GM21528 (cell line): ENCODE measurements at regions not wholly inside any gene's neighbourhood (a gene's known extent, or its start where the extent isn't known, plus 50 kb on each side); places are given as distances from the start of the nearest gene placed in this dataset.
A peak's percentile ranks its signal among the peaks of the same experiment; 100 is the strongest.

Experiments
- ATAC-seq: cut with Tn5 transposase; IDR thresholded peaks from one replicate; pipeline ENCODE4 v1.9.1; 2021; ENCODE audit warnings: mild to moderate bottlenecking, moderate library complexity; ENCODE audit not compliant: unreplicated experiment, low FRiP score

DNA sequence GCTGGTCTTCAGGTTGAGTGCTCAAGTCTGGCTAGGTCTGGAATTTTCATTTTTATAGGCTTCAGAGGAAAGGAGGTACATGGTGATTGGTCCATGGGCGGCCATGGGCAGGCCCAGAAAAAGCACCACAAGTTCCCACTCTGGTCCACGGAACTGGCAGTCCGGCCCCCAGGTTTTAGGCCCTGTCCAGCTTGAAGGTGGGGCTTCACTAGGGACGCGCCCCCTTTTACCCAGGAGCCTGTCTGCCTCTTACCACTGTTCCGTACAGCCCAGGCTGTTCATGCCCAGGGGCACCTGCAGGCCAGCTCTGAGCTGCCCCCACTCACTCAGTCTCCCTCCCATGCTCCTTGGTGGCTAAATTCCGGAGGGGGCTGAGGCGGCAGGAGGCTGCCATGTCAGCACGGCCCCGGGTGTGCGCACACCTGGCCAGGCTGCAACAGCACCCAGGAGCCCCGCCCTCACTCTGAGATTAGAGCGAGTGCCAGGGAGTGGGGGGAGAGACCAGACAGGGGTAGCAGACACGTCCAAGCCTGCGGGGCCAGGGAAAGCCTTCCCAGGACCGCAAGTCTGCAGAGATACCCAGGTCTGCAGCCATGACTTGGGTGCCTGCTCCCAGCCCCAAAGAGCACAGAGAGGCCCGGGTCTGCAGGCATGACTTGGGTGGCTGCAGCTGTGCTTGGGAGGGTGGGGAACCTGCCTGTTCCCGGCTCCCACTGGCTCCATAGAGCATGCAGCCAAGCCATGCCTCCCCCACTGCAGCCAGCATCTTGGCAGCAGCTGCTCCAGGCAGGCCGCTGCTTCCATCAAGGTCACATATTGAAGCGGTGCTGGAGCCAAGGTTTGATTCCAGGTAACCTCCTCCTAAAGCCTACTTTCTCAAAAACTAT is 390.2 kb upstream of the SGCD start:
- no peak for ATAC-seq

DNA sequence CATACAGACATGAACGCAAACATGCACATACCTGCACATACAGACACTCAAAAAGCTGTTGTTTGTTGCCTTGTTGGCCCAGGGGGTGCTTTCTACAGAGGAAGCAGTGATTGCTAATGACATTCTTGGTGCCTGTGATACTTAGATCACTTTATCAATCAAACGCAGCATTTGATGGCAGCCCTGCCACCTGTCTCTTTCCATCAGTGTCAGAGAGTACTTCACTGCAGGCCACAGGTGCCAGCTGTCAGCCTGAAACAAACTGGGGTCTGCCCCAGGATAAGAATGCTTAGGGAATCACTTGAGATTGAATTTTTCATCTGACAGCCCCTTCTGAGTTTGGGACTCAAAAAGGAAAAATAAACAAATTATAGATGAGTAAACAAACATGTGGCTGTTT is 388.9 kb upstream of the SGCD start:
- ATAC-seq = no peak

DNA sequence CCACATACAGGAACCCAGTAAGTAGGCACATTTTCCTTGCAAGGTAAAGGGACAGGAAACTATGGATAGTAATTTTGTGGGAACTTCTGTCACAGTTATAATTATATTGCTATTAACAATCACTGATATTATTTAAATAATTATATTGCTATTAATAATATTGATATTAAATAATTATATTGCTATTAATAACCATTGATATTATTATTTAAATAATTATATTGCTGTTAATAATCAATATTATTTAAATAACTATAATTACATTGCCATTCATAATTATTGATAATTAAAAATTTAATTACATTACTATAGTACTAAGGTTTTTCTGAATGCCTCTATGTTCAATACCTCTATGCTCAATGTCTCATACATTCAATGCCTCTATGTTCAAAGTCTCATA is 385.6 kb upstream of the SGCD start:
- no peak for ATAC-seq

DNA sequence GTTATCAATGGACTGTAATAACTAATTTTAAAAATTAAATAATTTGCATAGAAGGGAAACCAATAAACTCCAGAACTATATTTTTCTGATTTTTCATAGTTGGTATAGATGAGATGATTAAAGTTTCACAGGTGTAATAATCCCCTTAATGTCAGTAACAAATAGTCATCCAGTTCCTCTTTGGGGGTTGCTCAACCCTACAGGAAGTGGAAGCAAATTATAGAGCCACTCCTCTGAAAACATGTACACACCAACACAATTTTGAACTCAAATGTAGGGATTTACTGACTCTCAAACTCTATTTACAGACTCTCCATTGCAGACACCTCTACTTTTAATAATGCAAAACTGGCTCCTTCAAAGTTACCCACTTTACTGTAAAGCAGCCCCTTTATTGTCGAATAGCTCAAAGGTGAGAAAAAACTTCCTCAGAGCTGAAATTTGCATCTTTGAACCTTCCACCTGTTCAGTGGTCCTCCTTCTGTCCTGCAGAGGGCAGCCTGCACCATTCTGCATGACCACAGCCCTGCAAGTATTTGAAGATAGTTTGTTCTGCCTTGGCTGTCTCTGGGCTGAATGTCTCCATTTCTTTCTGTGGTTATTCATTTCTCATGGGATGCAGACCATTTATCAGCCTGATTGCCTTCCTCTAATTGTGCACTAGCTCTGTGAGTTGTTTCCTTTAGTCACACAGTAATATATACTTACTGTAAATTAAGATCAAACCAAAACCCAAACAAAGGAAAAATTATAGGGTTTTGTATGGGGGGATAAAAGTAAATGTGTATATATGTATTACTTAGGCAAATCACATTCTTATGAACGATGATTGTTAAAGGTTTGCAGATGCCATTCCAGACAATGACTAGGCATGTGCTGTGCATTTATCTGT is 383.2 kb upstream of the SGCD start:
- peak; percentile 88 for ATAC-seq

DNA sequence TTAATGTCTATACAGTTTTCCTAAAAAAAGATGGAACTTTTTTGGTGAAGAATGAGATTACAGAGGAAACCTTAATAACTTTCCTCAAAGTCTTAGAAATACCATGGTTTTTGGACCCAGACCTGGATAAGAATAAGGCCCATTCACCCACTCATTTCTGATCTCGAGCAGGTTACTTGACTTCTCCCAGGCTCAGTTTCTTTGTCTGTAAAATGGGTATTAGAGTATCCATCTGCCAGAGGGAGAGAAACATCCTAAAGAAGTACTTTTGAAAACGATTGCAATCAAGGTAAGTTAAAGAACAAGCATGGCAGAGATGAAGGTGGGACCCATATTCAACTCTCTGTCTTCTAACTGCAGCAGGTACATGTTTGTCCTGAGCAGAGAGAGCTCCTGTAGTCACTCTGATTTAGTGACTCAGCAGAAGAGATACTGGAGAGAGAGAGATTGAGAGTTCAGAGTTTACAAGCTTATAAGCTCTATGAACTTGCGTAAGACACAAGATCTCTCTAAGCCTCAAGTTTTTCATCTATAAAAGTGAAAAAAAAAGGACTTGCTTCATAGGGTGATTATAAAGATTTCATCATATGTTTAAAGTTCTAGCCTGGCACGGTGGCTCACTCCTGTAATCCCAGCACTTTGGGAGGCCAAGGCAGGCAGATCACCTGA is 379.4 kb upstream of the SGCD start:
- no peak for ATAC-seq

DNA sequence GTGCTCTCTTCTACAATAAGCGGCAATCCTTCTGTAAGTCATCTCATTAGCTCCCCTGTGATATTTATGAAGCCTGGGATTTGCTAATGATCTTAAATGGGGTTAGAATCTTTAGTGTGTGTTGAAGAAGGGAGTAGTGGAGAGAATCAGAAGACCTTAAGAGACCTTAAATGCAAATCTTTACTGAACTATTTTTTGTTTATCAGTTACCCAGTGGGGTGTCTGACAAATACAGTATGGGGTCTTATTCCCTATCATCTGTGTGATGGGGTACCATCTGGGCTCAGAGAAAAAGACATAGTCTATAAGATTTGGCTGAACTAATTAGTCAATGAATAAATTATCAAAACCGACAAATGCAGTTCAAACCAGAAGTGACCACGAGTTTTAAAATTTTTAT is 378.4 kb upstream of the SGCD start:
- ATAC-seq = no peak

DNA sequence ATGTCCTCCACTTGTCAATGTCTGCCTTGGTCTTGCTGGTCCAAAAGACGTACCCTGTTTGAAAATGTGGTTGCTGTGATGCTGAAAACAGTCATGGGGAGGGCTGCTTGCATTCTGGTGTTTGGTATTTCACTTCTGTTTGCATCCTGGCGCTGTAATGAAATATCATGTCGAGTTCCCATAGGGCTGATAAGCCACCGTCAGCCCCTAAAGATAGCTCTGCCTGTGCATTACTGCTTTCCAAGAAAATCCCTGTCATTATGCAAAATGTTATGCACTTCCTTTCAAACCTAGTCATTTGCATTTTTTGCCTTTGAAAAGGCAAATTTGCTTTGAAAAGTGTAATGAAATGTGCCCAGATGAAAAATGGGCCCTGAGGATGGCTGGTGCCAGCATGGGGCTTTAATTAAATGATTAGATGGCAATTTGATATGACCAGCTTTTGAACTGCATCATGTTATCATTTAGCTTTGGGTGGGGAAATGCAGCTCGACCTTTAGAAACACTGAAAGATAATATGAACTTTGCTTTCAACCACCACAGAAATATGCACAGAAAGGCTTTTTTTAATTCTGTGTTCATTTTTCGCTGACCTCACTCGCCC is 374.4 kb upstream of the SGCD start:
- ATAC-seq = no peak

DNA sequence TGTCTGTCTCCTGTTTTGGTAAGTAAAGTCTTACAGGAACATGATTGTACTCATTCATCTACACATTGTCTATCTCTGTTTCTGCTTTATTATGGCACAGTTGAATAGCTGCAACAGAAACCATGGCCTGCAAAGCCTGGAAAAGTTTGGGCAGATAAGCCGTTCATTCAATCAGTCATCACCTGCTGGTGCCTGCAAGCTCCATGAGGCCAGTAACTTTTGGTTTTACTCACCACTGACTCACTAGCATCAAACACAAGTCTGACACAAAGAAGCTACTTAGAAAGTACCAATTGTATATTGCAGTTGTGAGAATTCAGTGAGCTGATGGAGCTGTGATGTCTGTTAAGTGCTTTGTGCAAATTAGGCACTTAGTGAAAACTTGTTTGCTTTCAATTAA is 373.6 kb upstream of the SGCD start:
- no peak for ATAC-seq

DNA sequence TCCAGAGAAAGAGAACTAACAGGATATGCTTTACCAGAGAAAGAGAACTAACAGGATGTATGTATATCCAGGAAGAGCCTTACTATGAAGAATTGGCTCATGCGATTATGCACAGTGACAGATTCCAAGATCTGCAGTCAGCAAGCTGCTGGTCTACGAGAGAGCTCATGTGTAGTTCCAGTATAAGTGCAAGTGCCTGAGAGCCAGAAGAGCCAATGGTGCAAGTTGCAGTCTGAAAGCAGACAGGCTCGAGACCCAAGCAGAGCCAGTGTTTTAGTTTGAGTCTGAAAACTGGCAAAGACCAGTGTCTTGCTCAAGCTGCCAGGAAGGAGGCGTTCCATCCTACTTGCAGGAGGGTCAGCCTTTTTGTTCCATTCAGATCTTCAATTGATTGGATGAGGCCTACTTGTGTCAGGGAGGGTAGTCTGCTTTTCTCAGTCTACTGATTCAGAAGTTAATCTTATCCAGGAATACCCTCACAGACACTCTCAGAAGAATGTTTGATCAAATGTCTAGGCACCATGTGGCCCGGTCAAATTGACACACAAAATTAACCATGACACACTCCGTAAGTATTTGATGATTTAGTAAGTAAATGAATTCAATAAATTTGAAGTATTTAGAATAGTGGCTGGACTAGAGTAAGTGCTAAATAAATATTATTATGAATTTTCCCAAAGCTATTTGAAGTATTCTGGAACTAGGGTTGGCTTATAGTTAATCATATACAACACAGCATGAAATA is 372.1 kb upstream of the SGCD start:
- ATAC-seq = no peak

DNA sequence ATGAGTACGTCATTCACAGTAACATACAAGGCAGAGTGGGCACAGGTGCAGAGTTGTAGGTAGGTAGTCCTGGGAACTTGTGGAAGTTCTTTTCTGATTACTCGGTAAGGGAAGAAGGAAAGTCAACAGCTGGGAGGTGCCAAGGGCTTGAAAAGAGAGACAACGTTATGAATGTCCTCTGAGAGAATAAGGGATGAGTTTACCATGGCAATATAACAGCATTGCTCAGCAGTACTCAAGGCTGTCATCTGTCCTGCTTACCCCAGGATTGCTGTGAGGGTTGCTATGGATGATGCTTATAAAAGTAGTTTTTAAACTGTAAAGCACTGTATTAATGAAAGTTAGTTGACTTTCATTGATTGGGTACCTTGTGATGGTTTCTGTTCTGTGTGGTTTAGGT is 369.1 kb upstream of the SGCD start:
- no peak for ATAC-seq

DNA sequence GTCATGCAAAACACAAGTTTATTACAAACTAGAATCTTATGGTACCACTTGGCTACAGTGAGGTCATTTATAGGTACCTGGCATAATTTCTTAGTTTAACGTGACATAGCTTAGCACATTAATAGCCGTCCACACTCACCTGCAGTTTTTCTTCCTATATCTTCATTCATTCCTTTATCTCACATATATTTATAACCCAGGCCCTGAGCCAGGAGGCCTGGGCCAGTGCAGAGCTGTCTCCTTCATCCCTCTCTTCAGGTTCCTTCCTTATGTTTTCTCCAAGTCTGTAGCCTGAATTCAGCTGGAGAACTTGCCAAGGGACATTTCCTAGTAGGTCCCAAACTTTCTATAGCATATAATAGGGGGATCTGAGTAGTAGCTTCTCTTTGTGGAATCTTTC is 367.9 kb upstream of the SGCD start:
- ATAC-seq = no peak

DNA sequence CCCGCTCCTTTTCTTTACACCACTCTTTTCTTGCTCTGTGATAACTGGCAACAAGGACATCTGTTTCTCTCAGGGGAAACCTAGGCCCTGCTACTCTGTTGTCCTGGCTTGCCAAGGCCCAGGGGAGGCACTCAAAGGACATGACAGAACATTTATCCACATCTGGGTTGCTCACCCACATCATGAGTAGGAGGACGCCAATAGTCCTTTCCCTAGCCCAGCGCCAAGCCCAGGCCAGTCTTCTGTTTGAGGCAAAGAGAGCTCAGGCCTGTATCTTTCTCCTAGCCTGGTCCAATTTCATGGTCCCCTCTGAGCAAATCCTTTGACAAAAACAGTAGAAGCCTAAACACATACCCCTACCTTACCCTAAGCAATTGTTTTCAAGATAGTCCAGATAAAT is 366.8 kb upstream of the SGCD start:
- ATAC-seq = no peak

DNA sequence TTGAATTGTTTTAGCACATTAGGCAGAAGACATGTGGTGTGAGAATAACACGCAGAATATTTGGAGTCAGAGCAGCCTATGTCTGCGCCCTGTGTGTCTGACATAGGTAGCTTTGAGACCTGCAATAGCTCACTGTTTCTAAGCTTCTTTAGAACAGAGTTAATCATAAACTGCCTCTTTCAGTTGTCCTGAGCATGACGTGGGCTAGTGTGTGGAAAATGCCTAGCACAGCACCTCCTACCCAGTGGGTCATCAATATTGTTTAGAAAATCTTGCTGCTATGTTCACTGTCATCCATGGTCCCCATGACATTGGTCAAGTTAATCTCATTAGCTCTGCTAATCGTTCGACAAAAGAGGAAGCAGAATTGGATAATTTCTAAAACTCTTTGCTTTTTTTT is 357.4 kb upstream of the SGCD start:
- ATAC-seq = no peak

DNA sequence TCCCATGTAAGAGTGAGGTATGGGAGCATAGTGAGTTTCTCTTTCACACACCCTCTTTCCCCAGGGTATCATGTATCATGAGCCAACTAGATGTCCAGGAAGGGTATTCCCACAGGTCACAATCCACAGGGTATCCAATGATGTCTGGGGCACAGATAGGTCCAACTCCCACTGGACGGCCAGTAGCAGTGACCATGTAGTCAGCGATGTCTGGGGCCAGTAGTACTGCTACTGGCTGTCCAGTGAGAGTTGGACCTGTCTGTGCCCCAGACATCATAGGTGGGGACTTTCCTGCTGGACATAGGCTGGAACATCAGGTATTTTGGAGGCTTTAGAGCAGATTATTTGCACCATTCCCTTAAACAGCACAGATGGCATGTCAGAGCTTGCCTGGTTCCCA is 352.6 kb upstream of the SGCD start:
- no peak for ATAC-seq

DNA sequence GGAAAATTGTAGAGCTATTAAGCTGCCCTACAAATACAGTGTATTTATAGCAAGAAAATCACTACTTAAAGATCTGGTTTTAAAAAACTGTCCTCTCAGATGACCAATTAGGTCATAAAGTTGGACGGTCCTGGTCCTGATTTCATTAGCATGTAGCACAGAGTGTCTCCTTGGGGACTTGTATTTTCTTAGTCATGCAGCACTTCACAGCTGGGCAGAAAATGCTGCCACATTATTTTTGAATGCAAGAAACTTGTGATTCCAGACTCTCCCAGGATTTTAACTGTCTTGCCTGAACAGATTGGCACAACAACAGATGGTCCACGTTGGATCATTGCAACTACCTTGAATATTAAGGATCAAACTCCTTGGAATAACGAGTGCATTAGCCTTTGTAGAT is 348.1 kb upstream of the SGCD start:
- no peak for ATAC-seq

DNA sequence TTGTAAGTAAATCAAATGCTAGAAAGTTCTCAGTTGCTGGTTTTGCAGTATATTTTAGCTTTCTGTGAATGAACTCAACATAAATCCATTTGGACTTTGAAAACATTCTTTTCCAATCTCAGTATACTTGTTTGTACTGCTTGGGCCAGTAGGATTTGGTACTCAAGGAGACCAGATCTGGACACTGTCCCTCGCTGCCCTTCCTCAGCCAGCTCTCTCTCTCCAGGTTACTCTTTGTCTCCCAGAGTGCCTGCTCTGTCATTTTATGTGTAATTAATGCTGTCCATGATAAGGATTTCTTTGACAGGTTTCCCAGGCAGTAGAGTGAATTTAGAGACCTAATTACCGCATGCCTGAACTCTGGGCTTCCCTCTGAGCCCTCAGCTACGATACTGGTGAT is 344.6 kb upstream of the SGCD start:
- ATAC-seq = no peak

DNA sequence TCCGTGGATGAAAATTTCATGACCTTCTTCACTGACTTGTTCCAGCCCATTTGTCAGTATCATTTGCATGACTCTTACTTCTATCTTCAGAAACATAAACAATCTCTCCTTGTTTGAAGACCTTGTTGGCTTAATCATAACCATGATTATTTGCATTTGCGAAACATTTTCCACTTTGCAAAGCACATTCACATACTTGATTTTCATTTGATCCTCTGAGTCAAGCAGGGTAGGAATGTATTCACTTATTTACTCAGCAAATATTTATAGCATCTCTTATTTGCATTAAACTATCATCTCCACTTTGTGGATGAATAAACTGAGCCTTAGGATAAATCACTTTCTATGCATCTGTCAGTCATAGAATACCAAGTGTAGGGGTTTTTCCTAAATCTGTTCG is 343.0 kb upstream of the SGCD start:
- ATAC-seq = no peak

DNA sequence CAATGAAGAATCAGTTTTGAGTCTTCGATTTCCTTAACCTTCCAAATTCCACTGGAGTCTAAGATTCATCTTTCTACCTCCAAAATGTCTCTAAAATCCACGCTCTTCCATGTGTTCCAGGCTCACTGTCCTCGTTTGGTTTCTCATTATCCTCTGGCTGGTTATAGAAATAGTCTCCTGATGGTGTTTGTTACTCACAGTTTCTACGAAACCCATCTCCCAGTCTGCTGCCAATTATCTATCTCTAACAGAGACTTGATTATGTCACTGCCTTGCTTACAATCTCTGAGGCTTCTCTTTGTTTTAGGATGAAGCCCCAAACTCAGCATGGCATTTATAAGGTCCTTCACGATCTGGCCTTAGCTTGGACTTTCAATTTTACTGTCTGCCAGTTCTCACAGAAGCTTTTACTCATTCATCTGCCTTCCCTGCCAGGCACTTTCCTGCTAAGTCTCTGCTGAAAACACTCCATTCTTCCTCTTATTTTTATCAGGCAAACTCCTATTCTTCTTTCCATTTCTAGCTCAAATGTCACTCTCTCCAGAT is 339.6 kb upstream of the SGCD start:
- no peak for ATAC-seq

DNA sequence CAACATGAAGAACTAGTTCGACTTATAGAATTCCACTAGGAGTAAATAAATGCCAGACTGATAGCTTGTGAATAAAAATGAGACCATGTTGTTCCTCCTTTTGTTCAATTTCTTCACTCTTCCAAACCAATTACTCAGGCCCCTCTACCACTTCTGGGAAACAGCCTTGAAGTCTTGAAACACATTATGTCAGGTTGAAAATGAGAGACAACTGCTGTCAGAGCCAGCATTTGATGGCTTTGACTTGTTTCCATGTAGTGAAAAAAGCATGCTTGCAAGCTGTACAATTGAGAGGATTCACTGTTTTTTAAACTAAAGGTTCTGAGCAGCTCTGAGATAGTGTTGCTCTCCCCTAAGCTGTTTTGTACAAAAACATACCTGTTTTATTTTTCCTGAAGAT is 337.1 kb upstream of the SGCD start:
- ATAC-seq = no peak

DNA sequence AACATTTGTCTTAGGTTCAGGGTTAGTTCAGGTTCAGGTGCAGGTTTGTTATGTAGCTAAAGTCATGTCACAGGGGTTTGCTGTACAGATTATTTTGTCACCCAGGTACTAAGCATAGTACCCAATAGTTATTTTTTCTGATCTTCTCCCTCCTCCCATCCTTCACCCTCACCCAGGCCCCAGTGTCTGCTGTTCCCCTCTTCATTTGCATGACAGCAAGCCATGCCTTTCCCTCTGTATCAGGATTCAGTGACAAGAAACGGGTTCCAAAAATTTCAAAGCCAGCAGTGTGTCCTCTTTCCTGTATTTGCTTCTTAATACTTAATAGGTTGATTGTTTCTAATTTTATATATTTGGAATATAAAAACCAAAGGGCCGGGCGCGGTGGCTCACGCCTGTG is 330.8 kb upstream of the SGCD start:
- ATAC-seq = no peak
